ENCODE measurements at regions not wholly inside any gene's neighbourhood (a gene's known extent, or its start where the extent isn't known, plus 50 kb on each side); places are given as distances from the start of the nearest gene placed in this dataset.
"Not testable (repeated sequence)": the region's sequence is repeated elsewhere in the genome, so short reads cannot be mapped to it uniquely, and the experiment has no call there.

- DNase-seq (ENCODE audit: low read depth): not testable (repeated sequence)
Measured at GRCh38 chr5:122209601-122210000, 80.3 kb downstream of the ZNF474 start.

DNA sequence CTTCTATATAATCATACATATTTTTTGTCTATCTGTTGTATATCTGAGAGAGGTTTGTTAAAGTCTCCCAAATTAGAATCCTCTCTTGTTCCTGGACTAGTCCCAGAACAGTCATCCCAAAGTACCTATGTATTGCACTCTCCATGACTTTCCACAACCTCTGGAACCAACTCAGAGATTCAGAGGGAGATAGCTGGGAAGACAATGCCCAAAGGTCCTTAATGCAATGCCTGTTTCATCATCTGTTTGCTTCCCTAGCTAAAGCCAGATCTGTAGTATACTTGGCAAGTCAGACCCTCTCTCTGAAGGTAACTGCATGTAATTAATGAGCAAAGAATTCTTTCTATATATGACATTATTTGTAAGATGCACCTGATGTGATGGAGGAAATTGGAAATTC is 89.4 kb downstream of the ZNF474 start:
- no peak for DNase-seq (ENCODE audit: low read depth)

GRCh38 chr5:122219436-122220166 is 90.3 kb downstream of the ZNF474 start:
- DNase-seq (ENCODE audit: low read depth): no peak

GRCh38 chr5:122220511-122220910 is 91.2 kb downstream of the ZNF474 start:
- no peak for DNase-seq (ENCODE audit: low read depth)

- DNase-seq (ENCODE audit: low read depth): no peak
Measured at GRCh38 chr5:122221857-122222256, 90.2 kb upstream of the SNCAIP start.

GRCh38 chr5:122222580-122222979 is 89.5 kb upstream of the SNCAIP start:
- DNase-seq (ENCODE audit: low read depth): no peak

- DNase-seq (ENCODE audit: low read depth): no peak
Measured at GRCh38 chr5:122228728-122229392, 83.2 kb upstream of the SNCAIP start.

GRCh38 chr5:122229551-122229950 is 82.5 kb upstream of the SNCAIP start:
- no peak for DNase-seq (ENCODE audit: low read depth)

DNA sequence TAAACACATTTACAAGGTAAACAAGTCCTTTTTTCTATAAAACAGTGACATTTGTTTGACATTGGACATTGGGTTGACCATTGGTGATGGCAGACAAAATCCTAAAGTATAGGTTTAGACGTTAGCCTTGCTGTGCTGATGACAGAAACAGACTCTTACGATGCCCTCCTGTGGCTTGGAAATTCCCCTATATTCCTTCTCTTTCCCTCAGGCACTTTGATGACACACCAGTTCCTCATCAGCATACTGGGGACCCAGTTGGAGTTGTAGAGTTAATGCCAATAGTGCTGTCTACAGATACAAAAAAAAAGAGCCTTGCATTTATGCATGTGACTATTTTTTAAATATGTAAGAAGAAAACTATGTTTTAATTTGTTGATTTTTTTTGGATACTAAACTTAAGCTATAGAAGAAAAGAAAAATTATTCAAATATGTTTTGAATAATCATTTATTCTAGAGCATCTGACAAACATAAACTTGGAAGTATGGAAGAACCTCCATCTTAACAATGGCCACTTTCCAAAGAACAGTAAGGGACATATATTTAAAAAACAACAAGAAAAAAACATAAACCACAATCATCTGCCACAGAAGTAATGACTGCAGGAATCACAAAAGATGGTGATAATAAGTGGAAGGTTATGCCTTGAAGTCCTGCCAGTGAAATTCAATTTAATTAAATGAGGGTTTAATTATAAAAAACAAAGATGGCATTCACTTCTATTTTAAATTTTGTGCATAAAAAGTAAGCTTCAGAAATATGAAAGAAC is 75.6 kb upstream of the SNCAIP start:
- DNase-seq (ENCODE audit: low read depth): peak; percentile 4

GRCh38 chr5:122237906-122238305 is 74.1 kb upstream of the SNCAIP start:
- no peak for DNase-seq (ENCODE audit: low read depth)

GRCh38 chr5:122252319-122252718 is 59.7 kb upstream of the SNCAIP start:
- no peak for DNase-seq (ENCODE audit: low read depth)

DNA sequence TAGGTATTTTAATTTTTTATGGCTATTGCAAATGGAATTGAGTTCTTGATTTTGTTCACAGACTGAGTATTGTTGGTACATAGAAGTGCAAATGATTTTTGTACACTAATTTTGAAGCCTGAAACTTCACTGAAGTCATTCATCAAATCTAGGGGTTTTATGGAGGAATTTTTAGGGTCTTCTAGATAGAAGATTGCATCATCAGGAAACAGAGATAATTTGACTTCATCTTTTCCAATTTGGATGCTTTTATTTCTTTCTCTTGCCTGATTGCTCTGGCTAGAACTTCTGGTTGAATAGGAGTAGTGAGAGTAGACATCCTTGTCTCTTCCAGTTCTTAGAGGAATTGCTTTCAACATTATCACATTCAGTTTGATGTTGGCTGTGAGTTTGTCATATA is 58.2 kb upstream of the SNCAIP start:
- no peak for DNase-seq (ENCODE audit: low read depth)

DNA sequence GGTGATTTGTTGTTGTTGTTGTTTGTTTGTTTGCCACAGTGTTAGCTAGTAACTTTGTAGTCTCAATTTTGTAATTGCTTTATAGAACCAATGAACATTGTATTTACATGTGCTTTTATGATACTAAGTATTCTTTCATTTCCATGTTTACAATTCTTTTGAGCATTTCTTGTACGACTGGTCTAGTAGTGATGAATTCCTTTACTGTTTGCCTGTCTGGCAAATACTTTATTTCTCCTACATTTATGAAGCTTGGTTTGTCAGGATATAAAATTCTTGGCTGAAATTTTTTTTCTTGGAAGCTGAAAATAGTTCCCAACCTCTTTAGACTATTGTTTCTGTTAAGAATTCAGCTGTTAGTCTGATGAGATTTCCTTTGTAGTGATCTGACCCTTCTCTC is 55.6 kb upstream of the SNCAIP start:
- no peak for DNase-seq (ENCODE audit: low read depth)

GRCh38 chr5:122257000-122257399 is 55.0 kb upstream of the SNCAIP start:
- no peak for DNase-seq (ENCODE audit: low read depth)

GRCh38 chr5:122258241-122258640 is 53.8 kb upstream of the SNCAIP start:
- DNase-seq (ENCODE audit: low read depth): no peak

DNA sequence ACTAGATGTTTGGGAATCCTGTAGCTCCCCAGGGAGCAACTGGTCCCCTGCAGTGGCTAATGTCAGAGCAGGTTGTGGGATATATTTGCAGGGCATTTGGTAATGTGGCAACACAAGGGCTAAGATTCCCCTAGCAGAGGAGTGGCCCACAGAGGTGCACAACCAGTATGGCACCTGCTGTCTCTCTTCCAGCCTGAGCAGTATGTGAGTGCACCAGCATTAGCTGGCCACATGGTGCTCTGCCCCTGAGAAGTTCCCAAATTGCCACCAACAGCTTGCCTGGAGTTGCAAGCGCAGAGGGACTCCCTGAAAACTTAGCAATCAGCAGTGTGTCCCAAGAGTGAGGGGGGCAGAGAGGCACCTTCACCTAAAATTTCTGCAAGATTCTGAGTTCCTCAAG is 53.2 kb upstream of the SNCAIP start:
- no peak for DNase-seq (ENCODE audit: low read depth)

GRCh38 chr5:122259995-122260394 is 52.0 kb upstream of the SNCAIP start:
- DNase-seq (ENCODE audit: low read depth): peak; percentile 81

DNA sequence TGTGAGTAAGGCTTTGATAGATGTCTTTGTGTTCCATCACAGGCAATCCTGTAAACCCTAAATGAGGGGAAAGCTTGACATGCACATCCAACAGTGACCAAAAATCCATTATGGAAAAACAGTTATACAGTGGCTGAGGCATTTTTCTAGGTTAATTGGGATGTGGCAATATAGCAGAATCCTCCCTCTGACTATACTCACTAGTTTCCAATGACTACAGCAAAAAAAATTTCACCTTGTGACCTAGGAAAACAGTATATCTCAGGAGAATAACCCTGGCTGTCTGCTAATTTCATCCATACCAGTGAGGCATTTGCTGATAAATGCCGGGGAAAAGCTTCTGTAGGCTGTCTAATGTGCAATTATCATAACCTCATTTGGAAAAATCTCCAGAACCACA is 49.9 kb upstream of the SNCAIP start:
- DNase-seq (ENCODE audit: low read depth): peak; percentile 80
